PFSK-1 (cell line): ENCODE measurements at regions not wholly inside any gene's neighbourhood (a gene's known extent, or its start where the extent isn't known, plus 50 kb on each side); places are given as distances from the start of the nearest gene placed in this dataset.

Experiments
- FOXP2 ChIP-seq: optimal IDR thresholded peaks from 2 replicates; pipeline ENCODE3; 2011; ENCODE audit warnings: borderline replicate concordance, control low read depth, inconsistent platforms; ENCODE audit not compliant: insufficient read depth; ENCODE audit errors: extremely low read length, extremely low read depth
- POLR2AphosphoS5 ChIP-seq: IDR thresholded peaks from 2 replicates; pipeline ENCODE4 v1.6.1; 2012; ENCODE audit warnings: low read depth, mild to moderate bottlenecking, control low read depth, low read length, moderate library complexity
- REST ChIP-seq, 2 experiments: IDR thresholded peaks; 2 replicates each; pipeline versions ENCODE4 v1.6.1 to v1.8.0; 2011 to 2012; ENCODE audit warnings: low read depth in 2 of 2, low read length in 2 of 2, control low read depth in 1 of 2, inconsistent platforms in 1 of 2, mild to moderate bottlenecking in 1 of 2, moderate library complexity in 1 of 2; ENCODE audit not compliant: insufficient read depth in 1 of 2
- SIN3A ChIP-seq: IDR thresholded peaks from 2 replicates; pipeline ENCODE4 v1.6.1; 2012; ENCODE audit warnings: mild to moderate bottlenecking, low read length, moderate library complexity, borderline replicate concordance; ENCODE audit not compliant: insufficient read depth
- TAF1 ChIP-seq: IDR thresholded peaks from 2 replicates; pipeline ENCODE4 v1.6.1; 2012; ENCODE audit warnings: low read length, control low read depth, borderline replicate concordance; ENCODE audit not compliant: insufficient read depth

- TF ChIP-seq SIN3A (no peak), POLR2AphosphoS5 (no peak), TAF1 (no peak), FOXP2 (no peak), REST (IDR thresholded peaks at IDR 0.05; ENCODE audit: insufficient read depth in 1 of 2, low read depth in 2 of 2, low read length in 2 of 2) (no peak)
Observed at GRCh38 chr1:237976331-237976730, 85.6 kb upstream of the ZP4 start.

- TF ChIP-seq FOXP2 = no peak
- TF ChIP-seq POLR2AphosphoS5 = no peak
- no peak for TF ChIP-seq TAF1
- TF ChIP-seq SIN3A = no peak
- TF ChIP-seq REST (IDR thresholded peaks at IDR 0.05; ENCODE audit: insufficient read depth in 1 of 2, low read depth in 2 of 2, low read length in 2 of 2) = no peak
Observed at GRCh38 chr1:237975903-237976302, 85.2 kb upstream of the ZP4 start.

GRCh38 chr1:237975376-237975775 lies 84.7 kb upstream of the ZP4 start:
- TF ChIP-seq SIN3A (no peak), POLR2AphosphoS5 (no peak), REST (IDR thresholded peaks at IDR 0.05; ENCODE audit: insufficient read depth in 1 of 2, low read depth in 2 of 2, low read length in 2 of 2) (no peak)

- TF ChIP-seq FOXP2 (no peak), REST (IDR thresholded peaks at IDR 0.05; ENCODE audit: insufficient read depth in 1 of 2, low read depth in 2 of 2, low read length in 2 of 2) (no peak), POLR2AphosphoS5 (no peak), TAF1 (no peak), SIN3A (no peak)
Observed at GRCh38 chr1:237972186-237972585, 81.5 kb upstream of the ZP4 start.

GRCh38 chr1:237962985-237963384 lies 72.3 kb upstream of the ZP4 start:
- TF ChIP-seq FOXP2 = no peak
- no peak for TF ChIP-seq REST (IDR thresholded peaks at IDR 0.05; ENCODE audit: insufficient read depth in 1 of 2, low read depth in 2 of 2, low read length in 2 of 2)
- TF ChIP-seq SIN3A = no peak
- TF ChIP-seq POLR2AphosphoS5 = no peak
